IMR-90 (cell line): ENCODE measurements at regions not wholly inside any gene's neighbourhood (a gene's known extent, or its start where the extent isn't known, plus 50 kb on each side); places are given as distances from the start of the nearest gene placed in this dataset.

Experiments
- CEBPB ChIP-seq: IDR thresholded peaks from 2 replicates; pipeline ENCODE4 v1.6.1; 2012; ENCODE audit warnings: low read depth, low read length, improper control_type of control experiment
- FOS ChIP-seq: fragments of 150-350 bp; IDR thresholded peaks from 2 replicates; pipeline ENCODE4 v1.6.1; 2016; ENCODE audit warnings: low read depth, low read length
- MAZ ChIP-seq: IDR thresholded peaks from 2 replicates; pipeline ENCODE4 v1.6.1; 2012; ENCODE audit warnings: low read depth, mild to moderate bottlenecking, low read length, improper control_type of control experiment, moderate library complexity, borderline replicate concordance
- POLR2A ChIP-seq: IDR thresholded peaks from 2 replicates; pipeline ENCODE4 v1.6.1; 2012; ENCODE audit warnings: mild to moderate bottlenecking, low read depth, low read length
- RAD21 ChIP-seq: IDR thresholded peaks from 2 replicates; pipeline ENCODE4 v1.6.1; 2012; ENCODE audit warnings: low read length, improper control_type of control experiment
- RFX5 ChIP-seq: IDR thresholded peaks from 2 replicates; pipeline ENCODE4 v1.8.0; 2012; ENCODE audit warnings: low read depth, mild to moderate bottlenecking, low read length, moderate library complexity
- SMC3 ChIP-seq: fragments of 150-350 bp; IDR thresholded peaks from 2 replicates; pipeline ENCODE4 v1.6.1; 2016; ENCODE audit warnings: low read depth, mild to moderate bottlenecking, antibody characterized with exemption, low read length, moderate library complexity
- TF ChIP-seq, protein P1 (sequence below): conservative IDR thresholded peaks from 2 replicates; pipeline ENCODE4 v1.5.1; 2012; ENCODE audit warnings: mild to moderate bottlenecking, low read depth, low read length, improper control_type of control experiment
- TF ChIP-seq, protein P2 (sequence below): fragments of 150-350 bp; IDR thresholded peaks from 2 replicates; pipeline ENCODE4 v1.6.1; 2016; ENCODE audit warnings: low read depth, mild to moderate bottlenecking, low read length, moderate library complexity, borderline replicate concordance

DNA sequence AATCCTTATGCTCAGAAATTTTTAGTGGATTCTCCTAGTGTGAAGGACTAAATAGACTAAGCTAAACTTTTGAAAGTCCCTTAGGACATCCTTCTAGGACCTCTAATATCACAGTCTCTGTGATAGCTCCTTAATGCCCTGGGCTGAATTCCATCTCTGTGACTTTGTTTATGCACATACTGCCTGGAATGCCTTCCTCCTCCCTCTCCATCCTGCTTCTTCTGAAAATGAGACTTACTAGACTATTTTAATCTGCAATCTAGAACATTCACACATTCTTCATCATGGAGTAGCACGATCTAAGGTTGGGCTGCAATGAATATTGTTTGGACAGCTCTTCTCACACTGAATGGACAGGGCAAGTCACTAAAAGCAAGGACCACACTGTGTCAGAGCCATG lies 65.0 kb upstream of the MSX1 start:
- TF ChIP-seq, protein P1, sequence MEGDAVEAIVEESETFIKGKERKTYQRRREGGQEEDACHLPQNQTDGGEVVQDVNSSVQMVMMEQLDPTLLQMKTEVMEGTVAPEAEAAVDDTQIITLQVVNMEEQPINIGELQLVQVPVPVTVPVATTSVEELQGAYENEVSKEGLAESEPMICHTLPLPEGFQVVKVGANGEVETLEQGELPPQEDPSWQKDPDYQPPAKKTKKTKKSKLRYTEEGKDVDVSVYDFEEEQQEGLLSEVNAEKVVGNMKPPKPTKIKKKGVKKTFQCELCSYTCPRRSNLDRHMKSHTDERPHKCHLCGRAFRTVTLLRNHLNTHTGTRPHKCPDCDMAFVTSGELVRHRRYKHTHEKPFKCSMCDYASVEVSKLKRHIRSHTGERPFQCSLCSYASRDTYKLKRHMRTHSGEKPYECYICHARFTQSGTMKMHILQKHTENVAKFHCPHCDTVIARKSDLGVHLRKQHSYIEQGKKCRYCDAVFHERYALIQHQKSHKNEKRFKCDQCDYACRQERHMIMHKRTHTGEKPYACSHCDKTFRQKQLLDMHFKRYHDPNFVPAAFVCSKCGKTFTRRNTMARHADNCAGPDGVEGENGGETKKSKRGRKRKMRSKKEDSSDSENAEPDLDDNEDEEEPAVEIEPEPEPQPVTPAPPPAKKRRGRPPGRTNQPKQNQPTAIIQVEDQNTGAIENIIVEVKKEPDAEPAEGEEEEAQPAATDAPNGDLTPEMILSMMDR = no peak
- no peak for TF ChIP-seq POLR2A
- no peak for TF ChIP-seq RFX5
- TF ChIP-seq FOS = no peak
- TF ChIP-seq RAD21 = no peak
- TF ChIP-seq SMC3 = no peak
- no peak for TF ChIP-seq CEBPB
- TF ChIP-seq, protein P2, sequence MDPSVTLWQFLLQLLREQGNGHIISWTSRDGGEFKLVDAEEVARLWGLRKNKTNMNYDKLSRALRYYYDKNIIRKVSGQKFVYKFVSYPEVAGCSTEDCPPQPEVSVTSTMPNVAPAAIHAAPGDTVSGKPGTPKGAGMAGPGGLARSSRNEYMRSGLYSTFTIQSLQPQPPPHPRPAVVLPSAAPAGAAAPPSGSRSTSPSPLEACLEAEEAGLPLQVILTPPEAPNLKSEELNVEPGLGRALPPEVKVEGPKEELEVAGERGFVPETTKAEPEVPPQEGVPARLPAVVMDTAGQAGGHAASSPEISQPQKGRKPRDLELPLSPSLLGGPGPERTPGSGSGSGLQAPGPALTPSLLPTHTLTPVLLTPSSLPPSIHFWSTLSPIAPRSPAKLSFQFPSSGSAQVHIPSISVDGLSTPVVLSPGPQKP = no peak
- TF ChIP-seq MAZ = no peak
